Psoas muscle (tissue), 7 donors: ENCODE measurements at regions not wholly inside any gene's neighbourhood (a gene's known extent, or its start where the extent isn't known, plus 50 kb on each side); places are given as distances from the start of the nearest gene placed in this dataset.

Experiments
- ATAC-seq, 4 donors: fragments of 200-7000 bp; cut with Tn5 transposase; one replicate each; pipeline ENCODE4 v1.9.1; 2020; ENCODE audit warnings: moderate library complexity in 3 of 4, mild to moderate bottlenecking in 2 of 4
- DNase-seq, 2 donors: peaks; one replicate each; pipeline ENCODE4 v3.0.0-alpha.2; 2020
- H3K27ac ChIP-seq: fragments of 200-600 bp; one replicate; pipeline ENCODE4 v1.8.0; 2022
- H3K27me3 ChIP-seq, 3 donors: fragments of 200-600 bp in 1 of 3; one replicate each; pipeline versions ENCODE4 v1.6.1 to v1.8.0; 2013 to 2022; ENCODE audit warnings: low read length in 2 of 3, mild to moderate bottlenecking in 2 of 3, moderate library complexity in 1 of 3; ENCODE audit not compliant: insufficient read depth in 3 of 3
- H3K36me3 ChIP-seq, 2 donors: fragments of 200-600 bp in 1 of 2; one replicate each; pipeline versions ENCODE4 v1.6.1 to v1.8.0; 2013 to 2022; ENCODE audit warnings: low read depth in 1 of 2, mild to moderate bottlenecking in 1 of 2, moderate library complexity in 1 of 2; ENCODE audit not compliant: insufficient read depth in 1 of 2
- H3K4me1 ChIP-seq: fragments of 200-600 bp; one replicate; pipeline ENCODE4 v1.8.0; 2022
- H3K4me3 ChIP-seq: fragments of 200-600 bp; one replicate; pipeline ENCODE4 v1.8.0; 2022; ENCODE audit warnings: mild to moderate bottlenecking
- H3K9me3 ChIP-seq: fragments of 200-600 bp; one replicate; pipeline ENCODE4 v1.8.0; 2022
- WGBS, 3 donors: extraction: QIAGEN DNeasy Blood & Tissue Kit; methylation state at CpG; one replicate each; pipeline versions ENCODE4 v1.1.6 to v1.1.7; 2013; 5-methylcytosine and 5-hydroxymethylcytosine counted together
- intact Hi-C, 2 donors: fragments of 100-400 bp; cut with DNase I; formaldehyde crosslinking; loops; one replicate each; pipeline versions ENCODE4 v1.11.0 to v1.14.2; 2022
- TF ChIP-seq, protein P1 (sequence below): fragments of 200-600 bp; IDR thresholded peaks from one replicate; pipeline ENCODE4 v1.8.0; 2022; ENCODE audit warnings: antibody characterized with exemption
- donor health status: healthy with polysubstance abuse.
- donor health status: DM: no; HTN: no; CAD: no; lungs with moderate emphysema.
- donor health status: Bipolar disorder and iron deficiency.
- donor health status: healthy.
- donor health status: DM: yes; HTN: yes; CAD: no.
- donor health status: DM: no; HTN: no; CAD: no.
- donor health status: DM: yes; HTN: yes; CAD: no.

- Histone ChIP-seq H3K4me1 (no peaks in the 10 kb centered on the region), H3K9me3 (no peaks in the 10 kb centered on the region), H3K27me3 (no peaks in the 10 kb centered on the region), H3K27ac (no peak overlapping the region), H3K36me3 (no peaks in the 10 kb centered on the region), H3K4me3 (no peak overlapping the region)
- TF ChIP-seq, protein P1, sequence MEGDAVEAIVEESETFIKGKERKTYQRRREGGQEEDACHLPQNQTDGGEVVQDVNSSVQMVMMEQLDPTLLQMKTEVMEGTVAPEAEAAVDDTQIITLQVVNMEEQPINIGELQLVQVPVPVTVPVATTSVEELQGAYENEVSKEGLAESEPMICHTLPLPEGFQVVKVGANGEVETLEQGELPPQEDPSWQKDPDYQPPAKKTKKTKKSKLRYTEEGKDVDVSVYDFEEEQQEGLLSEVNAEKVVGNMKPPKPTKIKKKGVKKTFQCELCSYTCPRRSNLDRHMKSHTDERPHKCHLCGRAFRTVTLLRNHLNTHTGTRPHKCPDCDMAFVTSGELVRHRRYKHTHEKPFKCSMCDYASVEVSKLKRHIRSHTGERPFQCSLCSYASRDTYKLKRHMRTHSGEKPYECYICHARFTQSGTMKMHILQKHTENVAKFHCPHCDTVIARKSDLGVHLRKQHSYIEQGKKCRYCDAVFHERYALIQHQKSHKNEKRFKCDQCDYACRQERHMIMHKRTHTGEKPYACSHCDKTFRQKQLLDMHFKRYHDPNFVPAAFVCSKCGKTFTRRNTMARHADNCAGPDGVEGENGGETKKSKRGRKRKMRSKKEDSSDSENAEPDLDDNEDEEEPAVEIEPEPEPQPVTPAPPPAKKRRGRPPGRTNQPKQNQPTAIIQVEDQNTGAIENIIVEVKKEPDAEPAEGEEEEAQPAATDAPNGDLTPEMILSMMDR: no peak
- 30 to 61% (median 38%) methylated on average over 7 of the region's 7 CpGs for WGBS, 3 donors
- intact Hi-C loops: no loop called here
- DNase-seq (no peak), ATAC-seq (no peak)
These were observed 648.5 kb downstream of the RNF144B start for GRCh38 chr6:19035461-19036195.

DNA sequence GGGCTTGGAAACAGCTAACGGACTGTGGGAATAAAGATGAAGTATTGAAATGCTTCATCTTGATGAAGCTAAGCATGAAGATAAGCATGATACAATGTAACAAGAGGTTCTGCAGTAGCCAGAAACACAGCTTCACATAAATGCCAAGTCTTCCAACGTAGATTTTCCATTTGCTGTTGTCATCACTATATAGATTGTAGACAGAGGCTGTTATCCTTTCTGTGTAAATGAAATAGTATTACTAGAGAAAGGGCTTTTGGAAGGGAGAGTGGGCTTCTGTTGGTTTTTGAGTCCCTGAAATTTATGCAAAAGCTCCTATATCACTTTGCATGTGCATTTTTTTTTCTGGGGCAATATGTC is 649.0 kb downstream of the RNF144B start:
- Histone ChIP-seq H3K27ac (no peak overlapping the region), H3K27me3 (no peaks in the 10 kb centered on the region), H3K4me3 (no peak overlapping the region), H3K4me1 (no peaks in the 10 kb centered on the region), H3K36me3 (no peaks in the 10 kb centered on the region), H3K9me3 (no peaks in the 10 kb centered on the region)
- intact Hi-C loops: no loop called here
- TF ChIP-seq, protein P1: no peak
- 70 to 79% (median 70%) methylated on average over 2 of the region's 2 CpGs for WGBS, 3 donors
- DNase-seq: no peak
- no peak for ATAC-seq

GRCh38 chr6:19037607-19038006 is 650.5 kb downstream of the RNF144B start:
- no peaks in the 10 kb centered on the region for H3K4me1 ChIP-seq
- no peak for ATAC-seq
- H3K4me3 ChIP-seq: no peak overlapping the region
- H3K36me3 ChIP-seq: no peaks in the 10 kb centered on the region
- no peak for DNase-seq
- WGBS, 3 donors: 81 to 89% (median 86%) methylated on average over 4 of the region's 4 CpGs
- TF ChIP-seq, protein P1: no peak
- H3K27me3 ChIP-seq: no peaks in the 10 kb centered on the region
- intact Hi-C loops: no loop called here
- H3K27ac ChIP-seq: no peak overlapping the region
- H3K9me3 ChIP-seq: no peaks in the 10 kb centered on the region

DNA sequence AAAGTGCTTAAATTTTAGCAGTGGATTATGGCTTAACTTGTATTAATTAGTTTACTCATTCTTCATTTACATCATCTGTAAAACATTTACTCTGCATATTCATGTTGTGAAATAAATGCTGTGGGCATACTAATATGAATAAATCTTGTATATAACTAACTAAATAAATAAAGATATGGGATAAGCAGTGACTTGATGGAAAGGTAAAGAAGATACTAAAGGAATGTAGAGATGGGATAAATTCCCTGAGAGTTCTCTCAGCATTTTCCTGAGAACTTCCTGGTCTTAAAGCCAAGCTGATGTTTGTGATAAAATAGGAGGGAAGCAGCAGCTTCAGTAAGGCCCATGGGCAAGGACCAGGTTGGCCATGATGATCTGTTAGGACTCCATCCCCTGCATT is 652.1 kb downstream of the RNF144B start:
- Histone ChIP-seq H3K36me3 (no peaks in the 10 kb centered on the region), H3K4me3 (no peak overlapping the region), H3K27me3 (no peaks in the 10 kb centered on the region), H3K9me3 (no peaks in the 10 kb centered on the region), H3K4me1 (no peaks in the 10 kb centered on the region), H3K27ac (no peak overlapping the region)
- intact Hi-C loops: no loop called here
- DNase-seq (no peak), ATAC-seq (no peak)
- TF ChIP-seq, protein P1: no peak

DNA sequence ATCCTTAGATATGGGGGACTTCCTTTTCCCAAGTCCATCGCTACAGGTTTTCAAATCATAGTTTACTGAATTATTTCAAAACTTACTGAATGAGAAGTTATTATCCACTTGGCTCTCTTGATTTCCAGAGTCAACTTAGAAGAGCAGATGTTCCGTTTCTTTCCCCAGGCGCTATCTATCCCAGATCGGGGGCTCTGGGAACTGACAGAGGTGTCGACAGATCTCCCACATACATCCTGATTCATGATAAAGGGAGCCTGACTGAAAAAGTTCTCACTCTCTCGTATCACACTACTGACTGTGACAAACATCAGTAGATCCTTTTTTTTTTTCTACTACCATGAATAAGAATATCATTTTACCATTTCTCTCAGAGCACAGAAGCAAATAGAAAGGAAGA is 654.8 kb downstream of the RNF144B start:
- H3K27me3 ChIP-seq: no peaks in the 10 kb centered on the region
- DNase-seq (no peak), ATAC-seq (no peak)
- peaks cover 6% of the 10 kb centered on the region for H3K9me3 ChIP-seq
- H3K4me3 ChIP-seq: no peak overlapping the region
- TF ChIP-seq, protein P1: no peak
- H3K36me3 ChIP-seq: no peaks in the 10 kb centered on the region
- H3K4me1 ChIP-seq: no peaks in the 10 kb centered on the region
- WGBS, 3 donors: 66 to 71% (median 67%) methylated on average over 6 of the region's 6 CpGs
- no peak overlapping the region for H3K27ac ChIP-seq
- intact Hi-C loops: no loop called here
